Gastrocnemius medialis (tissue), 4 donors: ENCODE measurements at regions not wholly inside any gene's neighbourhood (a gene's known extent, or its start where the extent isn't known, plus 50 kb on each side); places are given as distances from the start of the nearest gene placed in this dataset.

ENCODE experiments used
- CTCF ChIP-seq, 5 experiments: fragments of 450-650 bp in 3 of 5; fragments of 200-600 bp in 2 of 5; sonication (generic) in 2 of 5; IDR thresholded peaks in 4 of 5; conservative IDR thresholded peaks in 1 of 5; 1 replicate in 4 of 5; 2 replicates in 1 of 5; pipeline ENCODE4 v1.5.1; 2016 to 2019; ENCODE audit warnings: antibody characterized with exemption in 5 of 5, mild to moderate bottlenecking in 3 of 5, moderate library complexity in 3 of 5
- POLR2A ChIP-seq, 2 donors: fragments of 450-650 bp; IDR thresholded peaks; one replicate each; pipeline ENCODE4 v1.6.1; 2017; ENCODE audit warnings: antibody characterized with exemption in 2 of 2, mild to moderate bottlenecking in 2 of 2, moderate library complexity in 2 of 2

GRCh38 chr9:100939636-100940035, 88.9 kb upstream of the PLPPR1 start:
- no peak for TF ChIP-seq CTCF (IDR thresholded peaks at IDR 0.05 in 4 of 5, conservative IDR thresholded peaks at IDR 0.05 in 1 of 5)
- no peak for TF ChIP-seq POLR2A (IDR thresholded peaks at IDR 0.05)
